ENCODE measurements at regions not wholly inside any gene's neighbourhood (a gene's known extent, or its start where the extent isn't known, plus 50 kb on each side); places are given as distances from the start of the nearest gene placed in this dataset.
"Not testable (repeated sequence)": the region's sequence is repeated elsewhere in the genome, so short reads cannot be mapped to it uniquely, and the experiment has no call there.

- Histone ChIP-seq H3K27ac (ENCODE audit: low read depth, low read length) (no peak overlapping the region), H3K9ac (ENCODE audit: low read length) (no peak overlapping the region), H3K36me3 (ENCODE audit: control insufficient read depth, insufficient read depth, low read length) (no peaks in the 10 kb centered on the region), H3K4me1 (ENCODE audit: control insufficient read depth, insufficient read depth, low read length) (no peaks in the 10 kb centered on the region), H3K27me3 (ENCODE audit: control insufficient read depth, insufficient read depth, low read length) (no peaks in the 10 kb centered on the region), H3K4me3 (ENCODE audit: low read length) (no peak overlapping the region)
These were observed 874.3 kb upstream of the ZEB2 start for GRCh38 chr2:145394181-145394580.

- Histone ChIP-seq H3K36me3 (ENCODE audit: control insufficient read depth, insufficient read depth, low read length) (no peaks in the 10 kb centered on the region), H3K4me1 (ENCODE audit: control insufficient read depth, insufficient read depth, low read length) (no peaks in the 10 kb centered on the region), H3K27me3 (ENCODE audit: control insufficient read depth, insufficient read depth, low read length) (no peaks in the 10 kb centered on the region), H3K27ac (ENCODE audit: low read depth, low read length) (no peak overlapping the region), H3K4me3 (ENCODE audit: low read length) (no peak overlapping the region), H3K9ac (ENCODE audit: low read length) (no peak overlapping the region)
These were observed 867.1 kb upstream of the ZEB2 start for GRCh38 chr2:145386973-145387372.

- Histone ChIP-seq H3K27ac (ENCODE audit: low read depth, low read length) (no peak overlapping the region), H3K36me3 (ENCODE audit: control insufficient read depth, insufficient read depth, low read length) (no peaks in the 10 kb centered on the region), H3K9ac (ENCODE audit: low read length) (no peak overlapping the region), H3K4me3 (ENCODE audit: low read length) (no peak overlapping the region), H3K4me1 (ENCODE audit: control insufficient read depth, insufficient read depth, low read length) (no peaks in the 10 kb centered on the region), H3K27me3 (ENCODE audit: control insufficient read depth, insufficient read depth, low read length) (no peaks in the 10 kb centered on the region)
These were observed 864.0 kb upstream of the ZEB2 start for GRCh38 chr2:145383961-145384360.

- H3K9ac ChIP-seq (ENCODE audit: low read length), result no peak overlapping the region
- H3K27ac ChIP-seq (ENCODE audit: low read depth, low read length), result no peak overlapping the region
- H3K4me3 ChIP-seq (ENCODE audit: low read length), result no peak overlapping the region
- no peaks in the 10 kb centered on the region for H3K27me3 ChIP-seq (ENCODE audit: control insufficient read depth, insufficient read depth, low read length)
- no peaks in the 10 kb centered on the region for H3K4me1 ChIP-seq (ENCODE audit: control insufficient read depth, insufficient read depth, low read length)
- H3K36me3 ChIP-seq (ENCODE audit: control insufficient read depth, insufficient read depth, low read length), result no peaks in the 10 kb centered on the region
These were observed 860.6 kb upstream of the ZEB2 start for GRCh38 chr2:145380436-145381017.

GRCh38 chr2:145379934-145380333 lies 860.0 kb upstream of the ZEB2 start:
- no peaks in the 10 kb centered on the region for H3K36me3 ChIP-seq (ENCODE audit: control insufficient read depth, insufficient read depth, low read length)
- H3K27ac ChIP-seq (ENCODE audit: low read depth, low read length), result no peak overlapping the region
- H3K4me1 ChIP-seq (ENCODE audit: control insufficient read depth, insufficient read depth, low read length), result no peaks in the 10 kb centered on the region
- no peak overlapping the region for H3K9ac ChIP-seq (ENCODE audit: low read length)
- H3K4me3 ChIP-seq (ENCODE audit: low read length), result no peak overlapping the region
- no peaks in the 10 kb centered on the region for H3K27me3 ChIP-seq (ENCODE audit: control insufficient read depth, insufficient read depth, low read length)

GRCh38 chr2:145374165-145374564 lies 854.2 kb upstream of the ZEB2 start:
- no peak overlapping the region for H3K9ac ChIP-seq (ENCODE audit: low read length)
- no peak overlapping the region for H3K27ac ChIP-seq (ENCODE audit: low read depth, low read length)
- H3K27me3 ChIP-seq (ENCODE audit: control insufficient read depth, insufficient read depth, low read length), result no peaks in the 10 kb centered on the region
- H3K4me1 ChIP-seq (ENCODE audit: control insufficient read depth, insufficient read depth, low read length), result no peaks in the 10 kb centered on the region
- H3K4me3 ChIP-seq (ENCODE audit: low read length), result no peak overlapping the region
- no peaks in the 10 kb centered on the region for H3K36me3 ChIP-seq (ENCODE audit: control insufficient read depth, insufficient read depth, low read length)

- not testable (repeated sequence) for H3K4me1 ChIP-seq (ENCODE audit: control insufficient read depth, insufficient read depth, low read length); H3K27ac ChIP-seq (ENCODE audit: low read depth, low read length); H3K9ac ChIP-seq (ENCODE audit: low read length); H3K36me3 ChIP-seq (ENCODE audit: control insufficient read depth, insufficient read depth, low read length); H3K27me3 ChIP-seq (ENCODE audit: control insufficient read depth, insufficient read depth, low read length); H3K4me3 ChIP-seq (ENCODE audit: low read length)
These were observed 847.4 kb upstream of the ZEB2 start for GRCh38 chr2:145367334-145367733.

GRCh38 chr2:145366341-145366740 lies 846.4 kb upstream of the ZEB2 start:
- H3K27me3 ChIP-seq (ENCODE audit: control insufficient read depth, insufficient read depth, low read length), result no peaks in the 10 kb centered on the region
- no peak overlapping the region for H3K27ac ChIP-seq (ENCODE audit: low read depth, low read length)
- H3K4me1 ChIP-seq (ENCODE audit: control insufficient read depth, insufficient read depth, low read length), result no peaks in the 10 kb centered on the region
- H3K4me3 ChIP-seq (ENCODE audit: low read length), result no peak overlapping the region
- no peak overlapping the region for H3K9ac ChIP-seq (ENCODE audit: low read length)
- no peaks in the 10 kb centered on the region for H3K36me3 ChIP-seq (ENCODE audit: control insufficient read depth, insufficient read depth, low read length)

- Histone ChIP-seq H3K9ac (ENCODE audit: low read length) (no peak overlapping the region), H3K4me1 (ENCODE audit: control insufficient read depth, insufficient read depth, low read length) (no peaks in the 10 kb centered on the region), H3K4me3 (ENCODE audit: low read length) (no peak overlapping the region), H3K27me3 (ENCODE audit: control insufficient read depth, insufficient read depth, low read length) (no peaks in the 10 kb centered on the region), H3K27ac (ENCODE audit: low read depth, low read length) (no peak overlapping the region), H3K36me3 (ENCODE audit: control insufficient read depth, insufficient read depth, low read length) (no peaks in the 10 kb centered on the region)
These were observed 840.3 kb upstream of the ZEB2 start for GRCh38 chr2:145360129-145360790.

GRCh38 chr2:145359561-145359960 lies 839.6 kb upstream of the ZEB2 start:
- Histone ChIP-seq H3K36me3 (ENCODE audit: control insufficient read depth, insufficient read depth, low read length) (no peaks in the 10 kb centered on the region), H3K27me3 (ENCODE audit: control insufficient read depth, insufficient read depth, low read length) (no peaks in the 10 kb centered on the region), H3K4me3 (ENCODE audit: low read length) (no peak overlapping the region), H3K9ac (ENCODE audit: low read length) (no peak overlapping the region), H3K4me1 (ENCODE audit: control insufficient read depth, insufficient read depth, low read length) (no peaks in the 10 kb centered on the region), H3K27ac (ENCODE audit: low read depth, low read length) (no peak overlapping the region)

GRCh38 chr2:145356056-145356455 lies 836.1 kb upstream of the ZEB2 start:
- Histone ChIP-seq H3K27me3 (ENCODE audit: control insufficient read depth, insufficient read depth, low read length) (no peaks in the 10 kb centered on the region), H3K9ac (ENCODE audit: low read length) (no peak overlapping the region), H3K27ac (ENCODE audit: low read depth, low read length) (no peak overlapping the region), H3K4me1 (ENCODE audit: control insufficient read depth, insufficient read depth, low read length) (no peaks in the 10 kb centered on the region), H3K36me3 (ENCODE audit: control insufficient read depth, insufficient read depth, low read length) (no peaks in the 10 kb centered on the region), H3K4me3 (ENCODE audit: low read length) (no peak overlapping the region)

GRCh38 chr2:145352484-145352883 lies 832.6 kb upstream of the ZEB2 start:
- no peaks in the 10 kb centered on the region for H3K36me3 ChIP-seq (ENCODE audit: control insufficient read depth, insufficient read depth, low read length)
- H3K9ac ChIP-seq (ENCODE audit: low read length), result no peak overlapping the region

GRCh38 chr2:145351864-145352425 lies 832.0 kb upstream of the ZEB2 start:
- Histone ChIP-seq H3K27ac (ENCODE audit: low read depth, low read length) (no peak overlapping the region), H3K36me3 (ENCODE audit: control insufficient read depth, insufficient read depth, low read length) (no peaks in the 10 kb centered on the region), H3K9ac (ENCODE audit: low read length) (no peak overlapping the region), H3K4me1 (ENCODE audit: control insufficient read depth, insufficient read depth, low read length) (no peaks in the 10 kb centered on the region), H3K27me3 (ENCODE audit: control insufficient read depth, insufficient read depth, low read length) (no peaks in the 10 kb centered on the region), H3K4me3 (ENCODE audit: low read length) (no peak overlapping the region)

More at GRCh38 chr2:145352484-145352883, 832.6 kb upstream of the ZEB2 start:
- H3K4me1 ChIP-seq (ENCODE audit: control insufficient read depth, insufficient read depth, low read length), result no peaks in the 10 kb centered on the region
- no peak overlapping the region for H3K27ac ChIP-seq (ENCODE audit: low read depth, low read length)
- H3K4me3 ChIP-seq (ENCODE audit: low read length), result no peak overlapping the region
- H3K27me3 ChIP-seq (ENCODE audit: control insufficient read depth, insufficient read depth, low read length), result no peaks in the 10 kb centered on the region

All from rectal smooth muscle tissue (tissue), 1 donor.